Upper lobe of right lung (tissue), 1 donor: ENCODE measurements at regions not wholly inside any gene's neighbourhood (a gene's known extent, or its start where the extent isn't known, plus 50 kb on each side); places are given as distances from the start of the nearest gene placed in this dataset.

ENCODE experiments used
- ATAC-seq: fragments of 200-7000 bp; cut with Tn5 transposase; one replicate; pipeline ENCODE4 v1.9.1; 2020; ENCODE audit warnings: mild to moderate bottlenecking, moderate library complexity
- DNase-seq: peaks from one replicate; pipeline ENCODE4 v3.0.0-alpha.2; 2020
- H3K27ac ChIP-seq: fragments of 200-600 bp; one replicate; pipeline ENCODE4 v1.8.0; 2022
- H3K27me3 ChIP-seq: fragments of 200-600 bp; one replicate; pipeline ENCODE4 v1.8.0; 2022; ENCODE audit warnings: mild to moderate bottlenecking
- H3K36me3 ChIP-seq: fragments of 200-600 bp; one replicate; pipeline ENCODE4 v1.8.0; 2022
- H3K4me1 ChIP-seq: fragments of 200-600 bp; one replicate; pipeline ENCODE4 v1.8.0; 2022
- H3K4me3 ChIP-seq: fragments of 200-600 bp; one replicate; pipeline ENCODE4 v1.8.0; 2022; ENCODE audit warnings: mild to moderate bottlenecking
- H3K9me3 ChIP-seq: fragments of 200-600 bp; one replicate; pipeline ENCODE4 v1.8.0; 2022
- intact Hi-C: fragments of 100-400 bp; cut with DNase I; formaldehyde crosslinking; loops from one replicate; pipeline ENCODE4 v1.11.0; 2022
- TF ChIP-seq, protein P1 (sequence below): fragments of 200-600 bp; IDR thresholded peaks from one replicate; pipeline ENCODE4 v1.8.0; 2022; ENCODE audit warnings: antibody characterized with exemption
- donor health status: DM: no; HTN: yes; CAD: no; lungs with severe emphysema.

GRCh38 chr18:40692871-40693270 lies 1262.2 kb upstream of the PIK3C3 start:
- TF ChIP-seq, protein P1, sequence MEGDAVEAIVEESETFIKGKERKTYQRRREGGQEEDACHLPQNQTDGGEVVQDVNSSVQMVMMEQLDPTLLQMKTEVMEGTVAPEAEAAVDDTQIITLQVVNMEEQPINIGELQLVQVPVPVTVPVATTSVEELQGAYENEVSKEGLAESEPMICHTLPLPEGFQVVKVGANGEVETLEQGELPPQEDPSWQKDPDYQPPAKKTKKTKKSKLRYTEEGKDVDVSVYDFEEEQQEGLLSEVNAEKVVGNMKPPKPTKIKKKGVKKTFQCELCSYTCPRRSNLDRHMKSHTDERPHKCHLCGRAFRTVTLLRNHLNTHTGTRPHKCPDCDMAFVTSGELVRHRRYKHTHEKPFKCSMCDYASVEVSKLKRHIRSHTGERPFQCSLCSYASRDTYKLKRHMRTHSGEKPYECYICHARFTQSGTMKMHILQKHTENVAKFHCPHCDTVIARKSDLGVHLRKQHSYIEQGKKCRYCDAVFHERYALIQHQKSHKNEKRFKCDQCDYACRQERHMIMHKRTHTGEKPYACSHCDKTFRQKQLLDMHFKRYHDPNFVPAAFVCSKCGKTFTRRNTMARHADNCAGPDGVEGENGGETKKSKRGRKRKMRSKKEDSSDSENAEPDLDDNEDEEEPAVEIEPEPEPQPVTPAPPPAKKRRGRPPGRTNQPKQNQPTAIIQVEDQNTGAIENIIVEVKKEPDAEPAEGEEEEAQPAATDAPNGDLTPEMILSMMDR: no peak
- H3K36me3 ChIP-seq: no peaks in the 10 kb centered on the region
- DNase-seq (no peak), ATAC-seq (no peak)
- no peak overlapping the region for H3K27ac ChIP-seq
- no peaks in the 10 kb centered on the region for H3K4me1 ChIP-seq
- no peak overlapping the region for H3K4me3 ChIP-seq
- no peaks in the 10 kb centered on the region for H3K27me3 ChIP-seq
- H3K9me3 ChIP-seq: no peaks in the 10 kb centered on the region
- intact Hi-C loops: no loop called here

DNA sequence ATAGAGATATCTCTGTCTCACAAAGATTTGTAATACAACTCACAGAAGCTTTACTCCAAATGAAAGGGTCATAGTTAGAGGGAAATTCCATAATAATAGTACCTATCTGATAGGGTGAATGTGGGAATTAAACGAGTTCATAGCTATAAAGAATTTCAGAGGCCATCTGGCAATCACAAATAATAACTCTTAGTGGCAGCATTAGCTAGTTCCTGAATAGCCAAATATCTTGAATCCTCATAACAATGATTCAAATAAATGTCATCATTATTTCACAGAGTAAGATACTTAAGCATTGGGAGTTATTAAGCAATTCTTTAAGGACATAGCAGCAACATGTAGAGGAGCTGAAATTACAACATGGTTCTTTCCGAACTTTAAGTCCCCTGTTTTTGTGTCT lies 1265.0 kb upstream of the PIK3C3 start:
- no peaks in the 10 kb centered on the region for H3K36me3 ChIP-seq
- H3K27me3 ChIP-seq: no peaks in the 10 kb centered on the region
- H3K4me1 ChIP-seq: no peaks in the 10 kb centered on the region
- intact Hi-C loops: no loop called here
- DNase-seq: no peak
- TF ChIP-seq, protein P1: no peak
- H3K27ac ChIP-seq: no peak overlapping the region
- no peak for ATAC-seq
- no peak overlapping the region for H3K4me3 ChIP-seq
- no peaks in the 10 kb centered on the region for H3K9me3 ChIP-seq

DNA sequence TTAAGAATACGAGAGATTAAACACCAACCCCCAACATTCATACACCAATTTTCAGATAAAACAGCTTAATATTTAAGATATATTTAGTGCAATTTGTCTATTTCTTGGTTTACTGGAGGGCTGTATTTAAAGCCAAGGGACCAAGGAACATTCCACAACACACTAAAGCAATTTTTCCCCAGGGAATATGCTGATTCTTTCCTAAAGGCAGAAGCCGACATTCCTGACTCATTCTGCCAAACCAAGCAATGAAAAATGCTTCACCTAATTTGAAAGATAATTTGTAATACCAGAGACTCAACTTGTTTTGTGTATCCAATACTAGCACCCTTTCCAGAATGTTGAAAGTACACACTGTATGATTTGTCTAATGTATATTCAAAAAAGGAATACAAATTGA lies 1267.6 kb upstream of the PIK3C3 start:
- TF ChIP-seq, protein P1: no peak
- Histone ChIP-seq H3K27ac (no peak overlapping the region), H3K4me1 (no peaks in the 10 kb centered on the region), H3K36me3 (no peaks in the 10 kb centered on the region), H3K27me3 (no peaks in the 10 kb centered on the region), H3K4me3 (no peak overlapping the region), H3K9me3 (no peaks in the 10 kb centered on the region)
- DNase-seq: no peak
- ATAC-seq: no peak
- intact Hi-C loops: no loop called here

DNA sequence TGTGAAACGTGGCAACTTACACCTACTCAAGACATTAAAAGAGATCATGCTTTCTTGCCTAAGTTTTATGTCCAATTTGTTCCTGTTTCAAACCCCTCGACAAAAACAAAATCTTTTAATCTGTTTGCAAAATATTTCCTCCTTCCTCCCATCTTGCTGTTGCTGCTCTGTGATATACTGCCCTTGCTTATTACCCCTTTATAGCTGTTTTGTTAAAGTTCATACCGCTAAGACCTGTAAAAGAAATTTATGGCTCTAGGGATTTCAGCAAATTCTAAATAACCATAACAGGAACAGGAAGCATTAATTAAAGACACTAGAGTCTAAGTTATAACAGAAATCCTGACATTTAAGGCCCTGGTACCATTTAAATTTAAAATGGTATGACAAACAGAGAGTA lies 1268.2 kb upstream of the PIK3C3 start:
- Histone ChIP-seq H3K27ac (no peak overlapping the region), H3K36me3 (no peaks in the 10 kb centered on the region), H3K4me3 (no peak overlapping the region), H3K4me1 (no peaks in the 10 kb centered on the region), H3K27me3 (no peaks in the 10 kb centered on the region), H3K9me3 (no peaks in the 10 kb centered on the region)
- DNase-seq: no peak
- TF ChIP-seq, protein P1: no peak
- intact Hi-C loops: no loop called here
- no peak for ATAC-seq

DNA sequence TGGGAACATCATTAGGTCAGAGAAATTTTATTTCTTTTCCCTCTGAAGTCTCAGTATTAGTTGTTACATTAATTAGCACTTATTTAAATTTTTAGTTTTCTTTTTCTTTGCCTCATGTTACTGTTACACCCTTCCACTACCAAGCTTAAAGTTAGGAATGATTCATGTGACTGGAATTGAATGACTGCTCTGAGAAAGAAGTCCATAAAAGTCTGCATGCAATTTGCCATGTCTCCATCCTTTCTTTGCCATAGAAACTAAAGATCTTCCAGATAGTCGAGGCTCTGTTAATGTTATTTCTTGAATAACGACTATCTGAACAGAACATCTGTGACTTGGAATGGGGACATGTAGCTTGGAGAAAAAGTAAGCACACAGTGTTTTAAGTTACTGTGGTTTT lies 1269.8 kb upstream of the PIK3C3 start:
- H3K27ac ChIP-seq: no peak overlapping the region
- no peaks in the 10 kb centered on the region for H3K27me3 ChIP-seq
- H3K9me3 ChIP-seq: no peaks in the 10 kb centered on the region
- H3K4me1 ChIP-seq: no peaks in the 10 kb centered on the region
- H3K4me3 ChIP-seq: no peak overlapping the region
- DNase-seq (no peak), ATAC-seq (no peak)
- TF ChIP-seq, protein P1: no peak
- H3K36me3 ChIP-seq: no peaks in the 10 kb centered on the region
- intact Hi-C loops: no loop called here

DNA sequence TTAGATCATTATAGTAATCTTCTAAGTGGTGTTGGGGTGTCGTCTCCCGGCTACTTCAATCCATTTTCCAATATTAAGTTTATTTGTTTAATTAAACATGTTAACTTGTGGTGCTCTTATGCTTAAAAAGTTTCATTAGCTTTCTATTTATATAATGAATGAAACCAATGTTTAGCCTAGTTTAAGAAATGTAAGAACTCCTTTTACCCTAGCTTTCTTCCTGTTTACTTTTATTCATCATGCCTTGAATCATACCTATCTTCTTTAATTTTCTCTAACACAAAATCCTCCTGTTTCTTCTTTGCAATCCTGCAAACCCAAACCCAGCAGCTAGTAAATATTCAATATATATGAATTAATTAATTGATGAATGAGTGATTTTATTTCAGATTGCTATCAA lies 1276.7 kb upstream of the PIK3C3 start:
- H3K4me3 ChIP-seq: no peak overlapping the region
- no peaks in the 10 kb centered on the region for H3K9me3 ChIP-seq
- no peaks in the 10 kb centered on the region for H3K4me1 ChIP-seq
- TF ChIP-seq, protein P1: no peak
- H3K27ac ChIP-seq: no peak overlapping the region
- H3K36me3 ChIP-seq: no peaks in the 10 kb centered on the region
- intact Hi-C loops: no loop called here
- ATAC-seq (no peak), DNase-seq (no peak)
- no peaks in the 10 kb centered on the region for H3K27me3 ChIP-seq
